Left lung (tissue), 4 donors: ENCODE measurements at regions not wholly inside any gene's neighbourhood (a gene's known extent, or its start where the extent isn't known, plus 50 kb on each side); places are given as distances from the start of the nearest gene placed in this dataset.

ENCODE experiments used
- ATAC-seq: fragments of 200-7000 bp; cut with Tn5 transposase; one replicate; pipeline ENCODE4 v1.9.1; 2020; ENCODE audit warnings: moderate library complexity
- DNase-seq, 4 donors: peaks; one replicate each; pipeline ENCODE4 v3.0.0-alpha.2; 2013 to 2020
- H3K27ac ChIP-seq, 2 donors: fragments of 200-600 bp; sonication (generic) in 1 of 2; one replicate each; pipeline versions ENCODE4 v1.5.0 to v1.8.0; 2020 to 2021
- H3K27me3 ChIP-seq, 2 donors: fragments of 200-600 bp; sonication (generic) in 1 of 2; one replicate each; pipeline versions ENCODE4 v1.5.0 to v1.8.0; 2020 to 2021
- H3K36me3 ChIP-seq, 2 donors: fragments of 200-600 bp; sonication (generic) in 1 of 2; one replicate each; pipeline versions ENCODE4 v1.5.0 to v1.8.0; 2020 to 2021
- H3K4me1 ChIP-seq, 2 donors: fragments of 200-600 bp; one replicate each; pipeline ENCODE4 v1.8.0; 2021
- H3K4me3 ChIP-seq, 2 donors: fragments of 200-600 bp; sonication (generic) in 1 of 2; one replicate each; pipeline versions ENCODE4 v1.5.0 to v1.8.0; 2020 to 2021; ENCODE audit warnings: mild to moderate bottlenecking in 1 of 2
- H3K9me3 ChIP-seq, 2 donors: fragments of 200-600 bp; sonication (generic) in 1 of 2; one replicate each; pipeline versions ENCODE4 v1.5.0 to v1.8.0; 2020 to 2021
- intact Hi-C, 2 donors: fragments of 100-400 bp; cut with DNase I; formaldehyde crosslinking; loops; one replicate each; pipeline versions ENCODE4 v1.11.2 to v1.14.2; 2022
- TF ChIP-seq, protein P1 (sequence below), 2 donors: fragments of 200-600 bp; sonication (generic) in 1 of 2; IDR thresholded peaks; one replicate each; pipeline versions ENCODE4 v1.5.0 to v1.8.0; 2021; ENCODE audit warnings: antibody characterized with exemption in 2 of 2
- donor health status: DM: no; HTN: yes; CAD: no.
- donor health status: DM: no; HTN: no; CAD: no.

DNA sequence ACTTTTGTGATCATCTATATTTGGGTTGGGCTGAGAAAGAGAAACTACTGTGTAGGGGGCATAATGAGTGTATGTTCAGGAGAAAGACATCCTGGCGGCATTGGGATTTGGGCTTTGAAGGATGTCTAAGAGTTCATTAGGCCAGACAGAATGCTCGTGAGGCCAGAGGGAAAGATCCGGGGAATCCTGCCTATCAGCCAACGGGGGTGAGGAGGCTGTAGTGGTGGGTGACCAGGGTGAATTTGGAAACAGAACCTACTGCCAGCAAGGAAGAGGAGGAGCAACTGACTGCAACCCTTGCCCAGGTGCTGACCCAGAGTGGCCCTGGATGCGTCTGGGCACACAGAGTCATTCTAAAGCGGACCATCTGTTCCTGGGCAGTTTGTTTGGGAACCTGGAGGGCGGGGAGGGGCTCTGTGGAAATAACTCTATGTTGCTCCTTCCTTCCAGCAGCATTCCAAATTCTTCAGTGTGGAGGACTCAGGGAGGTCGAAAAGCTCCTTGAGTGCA, 56.9 kb upstream of the ECE1 start:
- TF ChIP-seq, protein P1, sequence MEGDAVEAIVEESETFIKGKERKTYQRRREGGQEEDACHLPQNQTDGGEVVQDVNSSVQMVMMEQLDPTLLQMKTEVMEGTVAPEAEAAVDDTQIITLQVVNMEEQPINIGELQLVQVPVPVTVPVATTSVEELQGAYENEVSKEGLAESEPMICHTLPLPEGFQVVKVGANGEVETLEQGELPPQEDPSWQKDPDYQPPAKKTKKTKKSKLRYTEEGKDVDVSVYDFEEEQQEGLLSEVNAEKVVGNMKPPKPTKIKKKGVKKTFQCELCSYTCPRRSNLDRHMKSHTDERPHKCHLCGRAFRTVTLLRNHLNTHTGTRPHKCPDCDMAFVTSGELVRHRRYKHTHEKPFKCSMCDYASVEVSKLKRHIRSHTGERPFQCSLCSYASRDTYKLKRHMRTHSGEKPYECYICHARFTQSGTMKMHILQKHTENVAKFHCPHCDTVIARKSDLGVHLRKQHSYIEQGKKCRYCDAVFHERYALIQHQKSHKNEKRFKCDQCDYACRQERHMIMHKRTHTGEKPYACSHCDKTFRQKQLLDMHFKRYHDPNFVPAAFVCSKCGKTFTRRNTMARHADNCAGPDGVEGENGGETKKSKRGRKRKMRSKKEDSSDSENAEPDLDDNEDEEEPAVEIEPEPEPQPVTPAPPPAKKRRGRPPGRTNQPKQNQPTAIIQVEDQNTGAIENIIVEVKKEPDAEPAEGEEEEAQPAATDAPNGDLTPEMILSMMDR (IDR thresholded peaks at IDR 0.05) = no peak
- Histone ChIP-seq H3K27me3 (peaks cover 0 to 38% of the 10 kb centered on the region in 2 donors), H3K4me1 (peaks cover 0 to 32% of the 10 kb centered on the region in 2 donors), H3K27ac (no peak overlapping the region), H3K4me3 (no peak overlapping the region), H3K36me3 (no peaks in the 10 kb centered on the region), H3K9me3 (no peaks in the 10 kb centered on the region)
- no peak for ATAC-seq
- intact Hi-C loops = no loop called here
- no peak for DNase-seq

DNA sequence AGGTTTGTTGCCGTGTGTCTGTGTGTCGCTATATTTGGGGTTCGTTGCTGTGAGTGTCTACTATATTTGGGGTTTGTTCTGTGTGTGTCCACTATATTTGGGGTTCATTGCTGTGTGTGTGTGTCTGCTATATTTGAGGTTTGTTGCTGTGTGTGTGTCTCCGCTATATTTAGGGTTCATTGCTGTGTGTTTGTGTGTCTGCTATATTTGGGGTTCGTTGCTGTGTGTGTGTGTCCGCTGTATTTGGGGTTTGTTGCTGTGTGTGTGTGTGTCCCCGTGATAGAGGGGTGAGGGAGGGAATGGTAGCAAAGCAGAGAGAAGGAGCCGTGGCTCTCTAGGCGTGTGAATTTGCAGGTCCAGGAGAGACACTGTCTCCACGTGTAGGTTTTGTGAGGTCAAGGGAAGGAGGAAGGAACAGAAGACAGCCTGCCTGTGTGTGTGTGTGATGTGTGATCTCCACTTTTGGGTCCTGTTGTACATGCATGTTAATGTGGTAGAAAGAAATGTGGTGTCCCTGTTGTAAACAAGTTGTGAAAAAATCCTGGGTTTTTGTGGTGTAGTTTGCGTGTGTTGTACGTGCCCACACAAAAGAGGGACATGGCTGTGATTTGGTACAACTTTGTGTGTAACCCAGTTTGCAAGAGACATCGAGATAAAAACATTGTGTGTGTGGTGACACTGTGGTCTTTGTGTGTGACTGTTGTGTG, 56.3 kb upstream of the ECE1 start:
- TF ChIP-seq, protein P1 (IDR thresholded peaks at IDR 0.05) = no peak
- H3K4me3 ChIP-seq = peak overlapping the region in 1 of 2 donors; percentile 74
- H3K4me1 ChIP-seq = peaks cover 0 to 38% of the 10 kb centered on the region in 2 donors
- H3K9me3 ChIP-seq = no peaks in the 10 kb centered on the region
- ATAC-seq = no peak
- intact Hi-C loops = no loop called here
- H3K36me3 ChIP-seq = no peaks in the 10 kb centered on the region
- no peak overlapping the region for H3K27ac ChIP-seq
- H3K27me3 ChIP-seq = peaks cover 0 to 38% of the 10 kb centered on the region in 2 donors
- no peak for DNase-seq

DNA sequence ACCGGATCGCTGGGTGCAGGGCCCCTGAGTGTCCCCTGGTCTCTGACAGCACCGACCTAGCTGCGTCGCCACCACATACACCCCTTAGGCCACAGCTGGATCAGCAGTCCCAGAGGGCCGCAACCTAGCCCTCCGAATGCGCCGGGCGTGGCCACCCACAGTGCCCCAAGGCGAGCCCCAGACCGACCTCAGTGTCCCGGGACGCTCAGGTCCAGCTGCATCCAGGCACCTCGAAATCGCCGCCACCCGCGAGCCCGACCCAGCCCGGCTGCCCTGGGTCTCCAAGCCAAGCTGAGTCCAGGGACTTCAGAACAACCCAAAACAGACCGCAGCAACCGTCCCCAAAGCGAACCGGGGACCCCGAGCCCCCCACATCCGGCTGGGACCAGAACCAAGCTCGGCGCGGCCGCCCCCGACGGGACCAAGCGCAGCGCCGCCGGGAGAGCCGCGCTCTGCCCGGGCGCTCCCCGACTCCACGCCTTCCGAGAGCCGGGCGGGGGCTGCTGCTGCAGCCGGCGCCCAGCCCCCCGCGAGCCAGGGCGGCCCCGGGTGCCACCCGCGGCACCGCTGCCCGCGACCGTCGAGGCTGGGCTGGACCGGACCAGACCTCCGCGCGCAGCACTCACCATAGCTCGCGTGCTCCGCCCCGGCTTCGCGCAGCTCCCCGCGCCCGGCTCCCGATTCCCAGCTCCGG, 54.6 kb upstream of the ECE1 start:
- H3K36me3 ChIP-seq = no peaks in the 10 kb centered on the region
- H3K27me3 ChIP-seq = peaks cover 0 to 33% of the 10 kb centered on the region in 2 donors
- peak overlapping the region; percentile 74 to 75 for H3K27ac ChIP-seq
- ATAC-seq (peak; percentile 53), DNase-seq (peak in 1 of 4 donors; percentile 84)
- H3K4me3 ChIP-seq = peak overlapping the region; percentile 64 to 74
- TF ChIP-seq, protein P1 (IDR thresholded peaks at IDR 0.05) = no peak
- H3K4me1 ChIP-seq = peaks cover 6 to 54% of the 10 kb centered on the region in 2 donors
- intact Hi-C loops = no loop called here
- no peaks in the 10 kb centered on the region for H3K9me3 ChIP-seq

DNA sequence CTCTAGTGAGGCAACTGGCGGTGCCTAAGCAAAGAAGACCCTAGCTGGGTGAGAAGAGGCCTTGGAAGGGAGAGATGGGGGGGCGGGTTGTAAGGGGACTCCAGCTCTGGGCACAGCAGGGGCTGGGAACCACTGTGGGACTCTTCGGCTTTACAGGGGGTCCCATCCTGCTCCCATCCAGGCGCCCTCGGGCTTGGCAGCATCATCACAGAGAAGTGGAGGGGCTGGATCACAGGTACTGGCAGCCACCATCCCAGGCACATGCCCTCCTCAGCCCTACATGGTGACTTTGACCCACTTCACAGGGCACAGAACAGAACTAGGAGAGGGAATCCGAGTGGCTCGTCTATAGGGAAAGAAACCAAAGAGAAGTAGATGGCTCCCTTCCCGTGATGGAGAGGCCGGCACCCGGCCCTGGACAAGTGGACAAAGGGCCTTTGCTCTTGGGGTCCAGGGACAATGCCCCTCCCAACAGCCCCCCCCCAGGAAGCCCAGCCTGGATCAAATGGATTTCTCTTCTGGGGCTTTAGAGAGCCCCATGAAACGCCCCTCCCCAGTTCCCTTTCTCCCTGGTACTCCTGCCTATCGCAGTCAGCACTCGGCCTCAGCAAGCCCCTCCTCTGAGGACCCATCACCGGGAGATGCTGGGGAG, 54.0 kb upstream of the ECE1 start:
- peak overlapping the region; percentile 74 to 75 for H3K27ac ChIP-seq
- DNase-seq = no peak
- no peak for ATAC-seq
- peaks cover 0 to 31% of the 10 kb centered on the region in 2 donors for H3K27me3 ChIP-seq
- H3K4me3 ChIP-seq = peak overlapping the region; percentile 64 to 74
- TF ChIP-seq, protein P1 (IDR thresholded peaks at IDR 0.05) = no peak
- intact Hi-C loops = no loop called here
- H3K36me3 ChIP-seq = no peaks in the 10 kb centered on the region
- H3K9me3 ChIP-seq = no peaks in the 10 kb centered on the region
- peaks cover 7 to 61% of the 10 kb centered on the region in 2 donors for H3K4me1 ChIP-seq
